Endothelial cell of umbilical vein (primary cell): ENCODE measurements at regions not wholly inside any gene's neighbourhood (a gene's known extent, or its start where the extent isn't known, plus 50 kb on each side); places are given as distances from the start of the nearest gene placed in this dataset.

Experiments used
- EZH2 ChIP-seq: IDR thresholded peaks from 2 replicates; pipeline ENCODE4 v1.6.1; 2012; ENCODE audit warnings: borderline replicate concordance, low read depth, mild to moderate bottlenecking, moderate library complexity, low read length, inconsistent platforms; ENCODE audit not compliant: severe bottlenecking
- MYC ChIP-seq: IDR thresholded peaks from one replicate; pipeline ENCODE4 v1.6.1; 2011; ENCODE audit warnings: mild to moderate bottlenecking, low read depth, low read length
- POLR2A ChIP-seq: IDR thresholded peaks from 2 replicates; pipeline ENCODE4 v1.6.1; 2012; ENCODE audit warnings: low read depth, mild to moderate bottlenecking, control low read depth, low read length
- POLR2AphosphoS5 ChIP-seq: IDR thresholded peaks from 2 replicates; pipeline ENCODE4 v1.6.1; 2012; ENCODE audit warnings: low read depth, mild to moderate bottlenecking, control low read depth, low read length, moderate library complexity; ENCODE audit not compliant: insufficient read depth
- TF ChIP-seq, protein P1 (sequence below), 2 donors: IDR thresholded peaks; 1 replicate in 1 of 2; 2 replicates in 1 of 2; pipeline ENCODE4 v1.5.1; 2011; ENCODE audit warnings: low read length in 2 of 2, mild to moderate bottlenecking in 2 of 2, moderate library complexity in 2 of 2, control low read depth in 1 of 2, inconsistent platforms in 1 of 2, low read depth in 1 of 2; ENCODE audit not compliant: insufficient read depth in 1 of 2; ENCODE audit errors: extremely low read depth in 1 of 2

DNA sequence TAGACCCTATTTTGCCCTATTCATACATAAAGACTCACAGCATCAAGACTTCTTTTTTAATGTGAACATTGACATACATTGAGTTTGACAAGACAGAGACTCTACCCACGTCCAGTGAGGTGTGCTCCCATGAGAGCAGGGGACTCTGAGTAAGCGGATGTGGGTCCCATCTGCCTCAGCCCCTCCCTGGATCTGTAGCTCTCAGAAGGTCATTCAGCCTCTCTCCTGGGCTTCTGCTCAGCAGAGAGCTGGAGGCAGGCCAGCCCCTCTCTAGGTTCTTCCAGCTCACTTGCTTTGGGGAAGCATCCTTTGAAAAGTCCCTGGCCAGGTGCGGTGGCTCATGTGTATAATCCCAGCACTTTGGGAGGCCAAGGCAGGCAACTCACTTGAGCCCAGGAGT lies 146.9 kb upstream of the ZMIZ1 start:
- TF ChIP-seq POLR2AphosphoS5 (no peak), MYC (no peak), EZH2 (no peak), POLR2A (no peak)
- TF ChIP-seq, protein P1, sequence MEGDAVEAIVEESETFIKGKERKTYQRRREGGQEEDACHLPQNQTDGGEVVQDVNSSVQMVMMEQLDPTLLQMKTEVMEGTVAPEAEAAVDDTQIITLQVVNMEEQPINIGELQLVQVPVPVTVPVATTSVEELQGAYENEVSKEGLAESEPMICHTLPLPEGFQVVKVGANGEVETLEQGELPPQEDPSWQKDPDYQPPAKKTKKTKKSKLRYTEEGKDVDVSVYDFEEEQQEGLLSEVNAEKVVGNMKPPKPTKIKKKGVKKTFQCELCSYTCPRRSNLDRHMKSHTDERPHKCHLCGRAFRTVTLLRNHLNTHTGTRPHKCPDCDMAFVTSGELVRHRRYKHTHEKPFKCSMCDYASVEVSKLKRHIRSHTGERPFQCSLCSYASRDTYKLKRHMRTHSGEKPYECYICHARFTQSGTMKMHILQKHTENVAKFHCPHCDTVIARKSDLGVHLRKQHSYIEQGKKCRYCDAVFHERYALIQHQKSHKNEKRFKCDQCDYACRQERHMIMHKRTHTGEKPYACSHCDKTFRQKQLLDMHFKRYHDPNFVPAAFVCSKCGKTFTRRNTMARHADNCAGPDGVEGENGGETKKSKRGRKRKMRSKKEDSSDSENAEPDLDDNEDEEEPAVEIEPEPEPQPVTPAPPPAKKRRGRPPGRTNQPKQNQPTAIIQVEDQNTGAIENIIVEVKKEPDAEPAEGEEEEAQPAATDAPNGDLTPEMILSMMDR (IDR thresholded peaks at IDR 0.05; ENCODE audit: extremely low read depth in 1 of 2, insufficient read depth in 1 of 2, low read depth in 1 of 2, low read length in 2 of 2), result no peak
